ENCODE measurements at regions not wholly inside any gene's neighbourhood (a gene's known extent, or its start where the extent isn't known, plus 50 kb on each side); places are given as distances from the start of the nearest gene placed in this dataset.

DNA sequence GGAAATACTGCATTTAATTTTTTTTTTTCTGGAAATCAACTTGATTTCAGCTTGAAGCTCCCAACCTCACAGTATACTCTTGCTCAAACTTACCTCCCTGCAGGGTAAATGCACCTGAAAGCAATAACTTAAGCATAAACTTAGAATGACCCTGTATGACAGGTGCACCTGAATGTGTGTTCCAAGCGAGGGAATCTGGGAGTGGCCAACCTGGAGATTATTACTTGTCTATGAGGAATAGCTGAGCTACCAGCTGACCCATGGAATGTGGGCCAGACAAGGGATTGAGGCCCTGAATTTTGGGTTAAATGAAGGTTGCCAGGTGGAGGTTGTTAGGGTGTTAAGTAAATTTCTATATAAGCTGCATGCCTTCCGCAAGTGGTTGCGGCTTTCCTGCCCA is 140.6 kb downstream of the OSTF1 start:
- TF ChIP-seq, protein P1, sequence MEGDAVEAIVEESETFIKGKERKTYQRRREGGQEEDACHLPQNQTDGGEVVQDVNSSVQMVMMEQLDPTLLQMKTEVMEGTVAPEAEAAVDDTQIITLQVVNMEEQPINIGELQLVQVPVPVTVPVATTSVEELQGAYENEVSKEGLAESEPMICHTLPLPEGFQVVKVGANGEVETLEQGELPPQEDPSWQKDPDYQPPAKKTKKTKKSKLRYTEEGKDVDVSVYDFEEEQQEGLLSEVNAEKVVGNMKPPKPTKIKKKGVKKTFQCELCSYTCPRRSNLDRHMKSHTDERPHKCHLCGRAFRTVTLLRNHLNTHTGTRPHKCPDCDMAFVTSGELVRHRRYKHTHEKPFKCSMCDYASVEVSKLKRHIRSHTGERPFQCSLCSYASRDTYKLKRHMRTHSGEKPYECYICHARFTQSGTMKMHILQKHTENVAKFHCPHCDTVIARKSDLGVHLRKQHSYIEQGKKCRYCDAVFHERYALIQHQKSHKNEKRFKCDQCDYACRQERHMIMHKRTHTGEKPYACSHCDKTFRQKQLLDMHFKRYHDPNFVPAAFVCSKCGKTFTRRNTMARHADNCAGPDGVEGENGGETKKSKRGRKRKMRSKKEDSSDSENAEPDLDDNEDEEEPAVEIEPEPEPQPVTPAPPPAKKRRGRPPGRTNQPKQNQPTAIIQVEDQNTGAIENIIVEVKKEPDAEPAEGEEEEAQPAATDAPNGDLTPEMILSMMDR (conservative IDR thresholded peaks at IDR 0.05; ENCODE audit: low read depth in 2 of 2), result no peak
- TF ChIP-seq REST (IDR thresholded peaks at IDR 0.05; ENCODE audit: unreplicated experiment), result no peak
- no peak for TF ChIP-seq CREB1 (CRISPR knock-in tag; IDR thresholded peaks at IDR 0.05; ENCODE audit: low read depth)
- no peak for TF ChIP-seq EZH2phosphoT487 (IDR thresholded peaks at IDR 0.05; ENCODE audit: unreplicated experiment)
- no peak for TF ChIP-seq EZH2 (IDR thresholded peaks at IDR 0.05; ENCODE audit: low read depth, unreplicated experiment)
- no peak for TF ChIP-seq ZNF331 (CRISPR knock-in tag; IDR thresholded peaks at IDR 0.05; ENCODE audit: low read depth)
- TF ChIP-seq POLR2AphosphoS5 (IDR thresholded peaks at IDR 0.05; ENCODE audit: low read depth), result no peak
- TF ChIP-seq STAT1 (IDR thresholded peaks at IDR 0.05; ENCODE audit: unreplicated experiment), result no peak
- TF ChIP-seq, protein P2, sequence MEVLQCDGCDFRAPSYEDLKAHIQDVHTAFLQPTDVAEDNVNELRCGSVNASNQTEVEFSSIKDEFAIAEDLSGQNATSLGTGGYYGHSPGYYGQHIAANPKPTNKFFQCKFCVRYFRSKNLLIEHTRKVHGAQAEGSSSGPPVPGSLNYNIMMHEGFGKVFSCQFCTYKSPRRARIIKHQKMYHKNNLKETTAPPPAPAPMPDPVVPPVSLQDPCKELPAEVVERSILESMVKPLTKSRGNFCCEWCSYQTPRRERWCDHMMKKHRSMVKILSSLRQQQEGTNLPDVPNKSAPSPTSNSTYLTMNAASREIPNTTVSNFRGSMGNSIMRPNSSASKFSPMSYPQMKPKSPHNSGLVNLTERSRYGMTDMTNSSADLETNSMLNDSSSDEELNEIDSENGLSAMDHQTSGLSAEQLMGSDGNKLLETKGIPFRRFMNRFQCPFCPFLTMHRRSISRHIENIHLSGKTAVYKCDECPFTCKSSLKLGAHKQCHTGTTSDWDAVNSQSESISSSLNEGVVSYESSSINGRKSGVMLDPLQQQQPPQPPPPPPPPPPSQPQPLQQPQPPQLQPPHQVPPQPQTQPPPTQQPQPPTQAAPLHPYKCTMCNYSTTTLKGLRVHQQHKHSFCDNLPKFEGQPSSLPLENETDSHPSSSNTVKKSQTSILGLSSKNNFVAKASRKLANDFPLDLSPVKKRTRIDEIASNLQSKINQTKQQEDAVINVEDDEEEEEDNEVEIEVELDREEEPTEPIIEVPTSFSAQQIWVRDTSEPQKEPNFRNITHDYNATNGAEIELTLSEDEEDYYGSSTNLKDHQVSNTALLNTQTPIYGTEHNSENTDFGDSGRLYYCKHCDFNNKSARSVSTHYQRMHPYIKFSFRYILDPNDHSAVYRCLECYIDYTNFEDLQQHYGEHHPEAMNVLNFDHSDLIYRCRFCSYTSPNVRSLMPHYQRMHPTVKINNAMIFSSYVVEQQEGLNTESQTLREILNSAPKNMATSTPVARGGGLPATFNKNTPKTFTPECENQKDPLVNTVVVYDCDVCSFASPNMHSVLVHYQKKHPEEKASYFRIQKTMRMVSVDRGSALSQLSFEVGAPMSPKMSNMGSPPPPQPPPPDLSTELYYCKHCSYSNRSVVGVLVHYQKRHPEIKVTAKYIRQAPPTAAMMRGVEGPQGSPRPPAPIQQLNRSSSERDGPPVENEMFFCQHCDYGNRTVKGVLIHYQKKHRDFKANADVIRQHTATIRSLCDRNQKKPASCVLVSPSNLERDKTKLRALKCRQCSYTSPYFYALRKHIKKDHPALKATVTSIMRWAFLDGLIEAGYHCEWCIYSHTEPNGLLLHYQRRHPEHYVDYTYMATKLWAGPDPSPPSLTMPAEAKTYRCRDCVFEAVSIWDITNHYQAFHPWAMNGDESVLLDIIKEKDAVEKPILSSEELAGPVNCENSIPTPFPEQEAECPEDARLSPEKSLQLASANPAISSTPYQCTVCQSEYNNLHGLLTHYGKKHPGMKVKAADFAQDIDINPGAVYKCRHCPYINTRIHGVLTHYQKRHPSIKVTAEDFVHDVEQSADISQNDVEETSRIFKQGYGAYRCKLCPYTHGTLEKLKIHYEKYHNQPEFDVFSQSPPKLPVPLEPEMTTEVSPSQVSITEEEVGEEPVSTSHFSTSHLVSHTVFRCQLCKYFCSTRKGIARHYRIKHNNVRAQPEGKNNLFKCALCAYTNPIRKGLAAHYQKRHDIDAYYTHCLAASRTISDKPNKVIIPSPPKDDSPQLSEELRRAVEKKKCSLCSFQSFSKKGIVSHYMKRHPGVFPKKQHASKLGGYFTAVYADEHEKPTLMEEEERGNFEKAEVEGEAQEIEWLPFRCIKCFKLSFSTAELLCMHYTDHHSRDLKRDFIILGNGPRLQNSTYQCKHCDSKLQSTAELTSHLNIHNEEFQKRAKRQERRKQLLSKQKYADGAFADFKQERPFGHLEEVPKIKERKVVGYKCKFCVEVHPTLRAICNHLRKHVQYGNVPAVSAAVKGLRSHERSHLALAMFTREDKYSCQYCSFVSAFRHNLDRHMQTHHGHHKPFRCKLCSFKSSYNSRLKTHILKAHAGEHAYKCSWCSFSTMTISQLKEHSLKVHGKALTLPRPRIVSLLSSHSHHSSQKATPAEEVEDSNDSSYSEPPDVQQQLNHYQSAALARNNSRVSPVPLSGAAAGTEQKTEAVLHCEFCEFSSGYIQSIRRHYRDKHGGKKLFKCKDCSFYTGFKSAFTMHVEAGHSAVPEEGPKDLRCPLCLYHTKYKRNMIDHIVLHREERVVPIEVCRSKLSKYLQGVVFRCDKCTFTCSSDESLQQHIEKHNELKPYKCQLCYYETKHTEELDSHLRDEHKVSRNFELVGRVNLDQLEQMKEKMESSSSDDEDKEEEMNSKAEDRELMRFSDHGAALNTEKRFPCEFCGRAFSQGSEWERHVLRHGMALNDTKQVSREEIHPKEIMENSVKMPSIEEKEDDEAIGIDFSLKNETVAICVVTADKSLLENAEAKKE (CRISPR knock-in tag; IDR thresholded peaks at IDR 0.05), result no peak
- TF ChIP-seq JUNB (IDR thresholded peaks at IDR 0.05; ENCODE audit: unreplicated experiment), result no peak
- TF ChIP-seq ZNF114 (CRISPR knock-in tag; IDR thresholded peaks at IDR 0.05), result no peak
- no peak for TF ChIP-seq NANOG (IDR thresholded peaks at IDR 0.05; ENCODE audit: borderline replicate concordance)
- TF ChIP-seq ETS1 (IDR thresholded peaks at IDR 0.05), result no peak
